ENCODE measurements at regions not wholly inside any gene's neighbourhood (a gene's known extent, or its start where the extent isn't known, plus 50 kb on each side); places are given as distances from the start of the nearest gene placed in this dataset.

DNA sequence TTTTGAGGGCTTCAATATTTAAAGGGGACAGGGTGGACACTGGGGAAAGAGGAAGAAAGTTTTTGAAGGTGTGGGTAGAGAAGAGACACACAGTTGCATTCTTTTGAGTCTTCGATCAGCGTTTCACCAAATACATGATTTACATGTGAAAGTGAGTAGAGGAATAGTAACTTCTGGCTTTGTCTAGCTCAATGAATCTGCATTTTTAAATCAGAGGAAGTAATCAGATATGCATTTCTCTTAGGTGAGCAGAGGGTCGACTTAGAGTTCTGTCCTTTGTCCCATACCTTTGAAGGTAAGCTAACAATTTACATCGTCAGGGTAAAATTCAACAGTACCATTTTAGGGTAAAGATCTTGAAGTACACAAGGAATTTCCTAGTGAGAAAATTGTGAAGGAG, 406.4 kb upstream of the ZNF462 start:
- ATAC-seq (no peak), DNase-seq (no peak)
- Histone ChIP-seq H3K4me1 (no peaks in the 10 kb centered on the region), H3K36me3 (no peaks in the 10 kb centered on the region), H3K27ac (no peak overlapping the region), H3K9me3 (no peaks in the 10 kb centered on the region), H3K27me3 (ENCODE audit: low read depth) (no peaks in the 10 kb centered on the region), H3K4me3 (no peak overlapping the region)
- intact Hi-C loops (cut with DNase I): no loop called here
- TF ChIP-seq, protein P1, sequence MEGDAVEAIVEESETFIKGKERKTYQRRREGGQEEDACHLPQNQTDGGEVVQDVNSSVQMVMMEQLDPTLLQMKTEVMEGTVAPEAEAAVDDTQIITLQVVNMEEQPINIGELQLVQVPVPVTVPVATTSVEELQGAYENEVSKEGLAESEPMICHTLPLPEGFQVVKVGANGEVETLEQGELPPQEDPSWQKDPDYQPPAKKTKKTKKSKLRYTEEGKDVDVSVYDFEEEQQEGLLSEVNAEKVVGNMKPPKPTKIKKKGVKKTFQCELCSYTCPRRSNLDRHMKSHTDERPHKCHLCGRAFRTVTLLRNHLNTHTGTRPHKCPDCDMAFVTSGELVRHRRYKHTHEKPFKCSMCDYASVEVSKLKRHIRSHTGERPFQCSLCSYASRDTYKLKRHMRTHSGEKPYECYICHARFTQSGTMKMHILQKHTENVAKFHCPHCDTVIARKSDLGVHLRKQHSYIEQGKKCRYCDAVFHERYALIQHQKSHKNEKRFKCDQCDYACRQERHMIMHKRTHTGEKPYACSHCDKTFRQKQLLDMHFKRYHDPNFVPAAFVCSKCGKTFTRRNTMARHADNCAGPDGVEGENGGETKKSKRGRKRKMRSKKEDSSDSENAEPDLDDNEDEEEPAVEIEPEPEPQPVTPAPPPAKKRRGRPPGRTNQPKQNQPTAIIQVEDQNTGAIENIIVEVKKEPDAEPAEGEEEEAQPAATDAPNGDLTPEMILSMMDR (IDR thresholded peaks at IDR 0.05): no peak

DNA sequence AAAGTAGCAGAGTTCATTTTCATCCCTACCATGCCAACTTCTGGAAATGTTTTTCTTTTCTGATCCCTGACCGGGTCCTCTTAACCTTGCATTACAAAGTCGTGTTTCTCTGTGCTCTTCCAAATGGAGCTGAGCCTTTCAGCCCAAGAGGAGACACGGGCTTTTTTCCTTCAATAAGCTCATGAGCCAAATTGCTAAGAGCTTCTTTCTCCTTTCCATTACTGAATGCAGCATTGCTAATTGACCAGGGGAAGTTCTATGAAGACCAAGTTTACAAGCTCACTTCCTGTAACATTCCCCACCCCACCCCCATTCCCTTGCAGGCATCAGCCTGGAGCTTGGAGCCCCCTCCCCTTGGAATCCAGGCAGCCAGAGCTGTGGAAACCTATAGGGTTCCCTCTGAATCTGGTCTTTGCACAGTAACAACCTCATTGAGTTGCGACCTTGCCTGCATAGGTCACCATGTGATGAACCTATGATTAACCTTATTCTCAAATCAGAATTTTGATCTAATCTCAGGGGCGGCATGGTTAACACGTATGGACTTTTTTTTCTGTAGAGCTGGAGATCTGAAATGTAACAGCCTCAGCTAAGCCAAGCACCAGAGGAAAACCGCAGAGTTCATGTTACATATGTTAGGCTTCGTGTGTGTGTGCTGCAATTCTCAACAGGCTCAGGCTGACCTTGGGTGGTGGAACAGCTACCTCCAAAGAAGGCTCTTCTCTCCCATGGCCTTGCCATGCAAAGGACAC, 395.7 kb upstream of the ZNF462 start:
- TF ChIP-seq, protein P1 (IDR thresholded peaks at IDR 0.05): no peak
- intact Hi-C loops (cut with DNase I): no loop called here

DNA sequence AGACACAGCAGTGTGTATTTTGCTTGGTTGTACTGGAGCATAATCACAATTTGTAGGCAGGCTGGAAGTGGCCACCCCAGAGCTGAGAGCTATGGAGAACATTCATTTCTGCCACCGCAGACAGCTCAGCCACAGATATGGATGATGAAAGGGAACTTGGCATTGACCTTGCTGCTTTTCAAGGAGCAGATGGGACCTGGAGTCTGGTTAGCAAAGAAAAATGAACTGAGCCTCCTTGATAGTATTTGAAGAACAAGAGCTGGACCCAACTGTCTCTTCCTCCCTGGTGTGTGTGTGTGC, 395.2 kb upstream of the ZNF462 start:
- H3K27me3 ChIP-seq (ENCODE audit: low read depth): no peaks in the 10 kb centered on the region
- H3K9me3 ChIP-seq: no peaks in the 10 kb centered on the region
- no peaks in the 10 kb centered on the region for H3K36me3 ChIP-seq
- no peak overlapping the region for H3K27ac ChIP-seq
- no peak for DNase-seq
- H3K4me3 ChIP-seq: no peak overlapping the region
- TF ChIP-seq, protein P1 (IDR thresholded peaks at IDR 0.05): no peak
- ATAC-seq: no peak
- H3K4me1 ChIP-seq: no peaks in the 10 kb centered on the region
- intact Hi-C loops (cut with DNase I): no loop called here

More for the DNA sequence above, 395.7 kb upstream of the ZNF462 start:
- no peaks in the 10 kb centered on the region for H3K9me3 ChIP-seq
- DNase-seq (no peak), ATAC-seq (no peak)
- no peak overlapping the region for H3K27ac ChIP-seq
- H3K4me1 ChIP-seq: no peaks in the 10 kb centered on the region
- no peaks in the 10 kb centered on the region for H3K27me3 ChIP-seq (ENCODE audit: low read depth)
- no peak overlapping the region for H3K4me3 ChIP-seq
- no peaks in the 10 kb centered on the region for H3K36me3 ChIP-seq

DNA sequence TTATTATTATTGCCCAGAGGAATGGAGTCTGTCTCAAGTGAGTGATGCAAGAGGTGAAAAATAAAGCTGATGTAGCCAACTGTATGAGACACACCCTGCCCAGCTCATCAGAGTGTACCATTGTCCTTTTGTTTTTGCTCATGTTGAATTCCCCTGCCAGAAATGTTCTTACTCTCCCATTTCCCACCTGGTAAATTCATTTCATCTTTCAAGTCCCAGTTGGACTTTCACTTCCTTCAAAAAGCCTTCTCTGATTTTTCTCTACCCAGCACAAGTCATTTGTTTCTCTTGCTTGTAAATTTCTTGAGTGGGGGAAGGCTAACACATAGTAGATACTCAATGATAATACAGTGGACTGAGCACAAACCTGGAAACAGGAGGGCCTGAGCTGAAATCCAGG, 394.5 kb upstream of the ZNF462 start:
- DNase-seq (no peak), ATAC-seq (no peak)
- no peak overlapping the region for H3K4me3 ChIP-seq
- no peaks in the 10 kb centered on the region for H3K9me3 ChIP-seq
- intact Hi-C loops (cut with DNase I): no loop called here
- TF ChIP-seq, protein P1 (IDR thresholded peaks at IDR 0.05): no peak
- H3K4me1 ChIP-seq: no peaks in the 10 kb centered on the region
- no peak overlapping the region for H3K27ac ChIP-seq
- H3K36me3 ChIP-seq: no peaks in the 10 kb centered on the region
- no peaks in the 10 kb centered on the region for H3K27me3 ChIP-seq (ENCODE audit: low read depth)

DNA sequence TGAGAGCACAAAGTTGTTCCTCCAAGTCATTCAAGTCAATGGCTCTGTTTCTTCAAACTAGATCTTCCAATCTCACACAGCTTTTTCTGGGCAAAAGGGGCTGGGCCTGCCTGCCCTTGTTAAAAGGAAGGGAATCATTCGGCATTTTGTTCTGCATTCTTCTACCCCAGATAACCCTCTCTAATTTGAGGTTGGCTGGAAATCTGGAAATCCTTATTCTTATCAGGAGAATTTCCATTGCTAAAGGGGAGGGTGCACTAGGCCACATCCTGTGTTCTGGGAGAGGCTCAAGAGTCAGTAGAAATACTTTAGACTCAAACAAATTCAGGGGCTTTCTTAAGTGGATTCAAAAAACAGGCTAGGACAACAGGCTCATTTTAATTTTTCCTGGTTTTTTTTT, 384.7 kb upstream of the ZNF462 start:
- Histone ChIP-seq H3K36me3 (no peaks in the 10 kb centered on the region), H3K27ac (no peak overlapping the region), H3K4me3 (no peak overlapping the region), H3K9me3 (peaks cover 6% of the 10 kb centered on the region), H3K4me1 (no peaks in the 10 kb centered on the region), H3K27me3 (ENCODE audit: low read depth) (no peaks in the 10 kb centered on the region)
- DNase-seq (no peak), ATAC-seq (no peak)
- TF ChIP-seq, protein P1 (IDR thresholded peaks at IDR 0.05): no peak
- intact Hi-C loops (cut with DNase I): no loop called here
